ENCODE measurements at regions not wholly inside any gene's neighbourhood (a gene's known extent, or its start where the extent isn't known, plus 50 kb on each side); places are given as distances from the start of the nearest gene placed in this dataset.

- Histone ChIP-seq H3K4me3 (ENCODE audit: low read depth in 1 of 2, low read length in 2 of 2) (no peak overlapping the region), H3K27ac (ENCODE audit: low read length) (no peak overlapping the region), H3K9me3 (ENCODE audit: control insufficient read depth in 1 of 2, low read length in 2 of 2) (peaks cover 0 to 9% of the 10 kb centered on the region in 2 donors), H3K36me3 (ENCODE audit: control insufficient read depth in 1 of 2, insufficient read depth in 2 of 2, low read length in 2 of 2) (no peaks in the 10 kb centered on the region), H3K4me1 (ENCODE audit: control insufficient read depth in 1 of 2, insufficient read depth in 2 of 2, low read length in 2 of 2) (no peaks in the 10 kb centered on the region), H3K27me3 (ENCODE audit: low read depth, low read length) (no peaks in the 10 kb centered on the region)
These were observed 344.6 kb upstream of the AJAP1 start for GRCh38 chr1:4309676-4310320.

DNA sequence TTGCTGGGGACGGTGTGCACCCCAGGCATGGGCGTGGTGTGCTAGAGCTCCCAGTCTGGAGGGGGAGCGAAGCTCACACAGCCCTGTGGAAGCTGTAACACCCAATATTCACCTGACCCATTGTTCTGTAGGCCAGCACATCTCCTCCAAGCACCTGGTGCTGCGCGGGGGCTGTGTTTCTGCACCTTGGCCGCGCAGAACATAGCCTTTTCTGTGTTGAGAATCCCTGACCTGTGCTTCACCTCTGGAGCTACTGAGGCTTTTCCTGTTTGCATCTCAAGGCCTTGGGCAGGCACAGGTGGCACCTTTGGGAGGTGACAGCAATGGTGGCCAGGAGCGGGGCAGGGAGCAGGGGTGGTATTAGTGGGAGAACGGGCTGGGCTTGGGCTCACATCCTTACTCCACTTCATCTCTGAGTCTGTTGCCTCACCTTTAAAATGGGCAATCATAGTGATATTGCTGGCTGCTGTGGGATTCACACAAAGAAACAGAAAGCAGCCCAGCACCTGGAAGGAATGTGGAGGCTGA is 343.9 kb upstream of the AJAP1 start:
- H3K36me3 ChIP-seq (ENCODE audit: control insufficient read depth in 1 of 2, insufficient read depth in 2 of 2, low read length in 2 of 2) = no peaks in the 10 kb centered on the region
- H3K4me1 ChIP-seq (ENCODE audit: control insufficient read depth in 1 of 2, insufficient read depth in 2 of 2, low read length in 2 of 2) = no peaks in the 10 kb centered on the region
- H3K4me3 ChIP-seq (ENCODE audit: low read depth in 1 of 2, low read length in 2 of 2) = no peak overlapping the region
- H3K27me3 ChIP-seq (ENCODE audit: low read depth, low read length) = no peaks in the 10 kb centered on the region
- H3K9me3 ChIP-seq (ENCODE audit: control insufficient read depth in 1 of 2, low read length in 2 of 2) = peaks cover 0 to 11% of the 10 kb centered on the region in 2 donors
- no peak overlapping the region for H3K27ac ChIP-seq (ENCODE audit: low read length)

- H3K27me3 ChIP-seq (ENCODE audit: low read depth, low read length) = no peaks in the 10 kb centered on the region
- no peaks in the 10 kb centered on the region for H3K36me3 ChIP-seq (ENCODE audit: control insufficient read depth in 1 of 2, insufficient read depth in 2 of 2, low read length in 2 of 2)
- no peaks in the 10 kb centered on the region for H3K4me1 ChIP-seq (ENCODE audit: control insufficient read depth in 1 of 2, insufficient read depth in 2 of 2, low read length in 2 of 2)
- H3K27ac ChIP-seq (ENCODE audit: low read length) = no peak overlapping the region
- peaks cover 0 to 11% of the 10 kb centered on the region in 2 donors for H3K9me3 ChIP-seq (ENCODE audit: control insufficient read depth in 1 of 2, low read length in 2 of 2)
- H3K4me3 ChIP-seq (ENCODE audit: low read depth in 1 of 2, low read length in 2 of 2) = no peak overlapping the region
These were observed 342.4 kb upstream of the AJAP1 start for GRCh38 chr1:4312024-4312423.

DNA sequence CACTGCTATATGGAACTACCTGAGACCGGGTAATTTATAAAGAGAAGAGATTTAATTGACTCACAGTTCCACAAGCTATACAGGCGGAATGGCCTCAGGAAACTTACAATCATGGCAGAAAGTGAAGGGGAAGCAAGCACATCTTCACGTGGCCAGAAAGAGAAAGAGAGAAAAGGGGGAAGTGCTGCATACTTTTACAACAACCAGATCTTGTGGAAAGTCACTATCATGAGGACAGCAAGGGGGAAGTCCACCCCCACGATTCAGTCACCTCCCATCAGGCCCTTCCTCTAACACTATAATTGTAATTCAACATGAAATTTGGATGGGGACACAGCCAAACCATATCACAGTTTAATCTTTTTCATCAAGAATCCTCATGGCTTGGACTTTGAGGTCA is 339.2 kb upstream of the AJAP1 start:
- H3K4me3 ChIP-seq (ENCODE audit: low read depth in 1 of 2, low read length in 2 of 2) = no peak overlapping the region
- H3K36me3 ChIP-seq (ENCODE audit: control insufficient read depth in 1 of 2, insufficient read depth in 2 of 2, low read length in 2 of 2) = no peaks in the 10 kb centered on the region
- peaks cover 0 to 11% of the 10 kb centered on the region in 2 donors for H3K9me3 ChIP-seq (ENCODE audit: control insufficient read depth in 1 of 2, low read length in 2 of 2)
- no peaks in the 10 kb centered on the region for H3K4me1 ChIP-seq (ENCODE audit: control insufficient read depth in 1 of 2, insufficient read depth in 2 of 2, low read length in 2 of 2)
- H3K27me3 ChIP-seq (ENCODE audit: low read depth, low read length) = no peaks in the 10 kb centered on the region
- no peak overlapping the region for H3K27ac ChIP-seq (ENCODE audit: low read length)

GRCh38 chr1:4317207-4317606 is 337.2 kb upstream of the AJAP1 start:
- Histone ChIP-seq H3K27ac (ENCODE audit: low read length) (no peak overlapping the region), H3K4me3 (ENCODE audit: low read depth in 1 of 2, low read length in 2 of 2) (no peak overlapping the region), H3K27me3 (ENCODE audit: low read depth, low read length) (no peaks in the 10 kb centered on the region), H3K9me3 (ENCODE audit: control insufficient read depth in 1 of 2, low read length in 2 of 2) (peaks cover 0 to 11% of the 10 kb centered on the region in 2 donors), H3K36me3 (ENCODE audit: control insufficient read depth in 1 of 2, insufficient read depth in 2 of 2, low read length in 2 of 2) (no peaks in the 10 kb centered on the region), H3K4me1 (ENCODE audit: control insufficient read depth in 1 of 2, insufficient read depth in 2 of 2, low read length in 2 of 2) (no peaks in the 10 kb centered on the region)

- no peaks in the 10 kb centered on the region for H3K27me3 ChIP-seq (ENCODE audit: low read depth, low read length)
- H3K27ac ChIP-seq (ENCODE audit: low read length) = no peak overlapping the region
- H3K36me3 ChIP-seq (ENCODE audit: control insufficient read depth in 1 of 2, insufficient read depth in 2 of 2, low read length in 2 of 2) = no peaks in the 10 kb centered on the region
- peaks cover 0 to 11% of the 10 kb centered on the region in 2 donors for H3K9me3 ChIP-seq (ENCODE audit: control insufficient read depth in 1 of 2, low read length in 2 of 2)
- no peaks in the 10 kb centered on the region for H3K4me1 ChIP-seq (ENCODE audit: control insufficient read depth in 1 of 2, insufficient read depth in 2 of 2, low read length in 2 of 2)
- no peak overlapping the region for H3K4me3 ChIP-seq (ENCODE audit: low read depth in 1 of 2, low read length in 2 of 2)
These were observed 335.7 kb upstream of the AJAP1 start for GRCh38 chr1:4318720-4319119.

GRCh38 chr1:4319496-4319895 is 334.9 kb upstream of the AJAP1 start:
- no peaks in the 10 kb centered on the region for H3K27me3 ChIP-seq (ENCODE audit: low read depth, low read length)
- no peaks in the 10 kb centered on the region for H3K4me1 ChIP-seq (ENCODE audit: control insufficient read depth in 1 of 2, insufficient read depth in 2 of 2, low read length in 2 of 2)
- no peak overlapping the region for H3K27ac ChIP-seq (ENCODE audit: low read length)
- no peak overlapping the region for H3K4me3 ChIP-seq (ENCODE audit: low read depth in 1 of 2, low read length in 2 of 2)
- peaks cover 0 to 3% of the 10 kb centered on the region in 2 donors for H3K9me3 ChIP-seq (ENCODE audit: control insufficient read depth in 1 of 2, low read length in 2 of 2)
- H3K36me3 ChIP-seq (ENCODE audit: control insufficient read depth in 1 of 2, insufficient read depth in 2 of 2, low read length in 2 of 2) = no peaks in the 10 kb centered on the region

- H3K36me3 ChIP-seq (ENCODE audit: control insufficient read depth in 1 of 2, insufficient read depth in 2 of 2, low read length in 2 of 2) = no peaks in the 10 kb centered on the region
- H3K9me3 ChIP-seq (ENCODE audit: control insufficient read depth in 1 of 2, low read length in 2 of 2) = no peaks in the 10 kb centered on the region
- H3K4me3 ChIP-seq (ENCODE audit: low read depth in 1 of 2, low read length in 2 of 2) = no peak overlapping the region
- no peak overlapping the region for H3K27ac ChIP-seq (ENCODE audit: low read length)
- H3K4me1 ChIP-seq (ENCODE audit: control insufficient read depth in 1 of 2, insufficient read depth in 2 of 2, low read length in 2 of 2) = no peaks in the 10 kb centered on the region
- no peaks in the 10 kb centered on the region for H3K27me3 ChIP-seq (ENCODE audit: low read depth, low read length)
These were observed 331.5 kb upstream of the AJAP1 start for GRCh38 chr1:4322881-4323280.

DNA sequence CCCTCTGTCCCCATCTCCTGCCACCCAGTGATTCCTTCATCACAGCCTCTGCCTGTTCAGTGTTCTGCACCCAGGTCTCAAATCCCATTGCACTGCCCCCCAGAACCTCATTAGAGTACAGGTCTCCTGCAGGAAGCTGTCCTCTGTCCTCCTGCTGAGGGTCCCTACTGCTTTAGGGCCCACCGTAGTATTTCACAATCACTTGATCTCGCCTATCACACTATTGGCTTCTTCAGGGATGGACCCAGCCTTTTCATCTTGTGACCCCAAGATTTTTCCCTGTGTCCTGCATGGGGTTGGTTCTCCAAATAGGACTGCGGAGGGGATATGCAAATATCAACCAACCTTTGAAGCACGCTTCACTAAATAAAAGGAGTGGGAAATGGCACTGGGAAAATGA is 331.1 kb upstream of the AJAP1 start:
- Histone ChIP-seq H3K27ac (ENCODE audit: low read length) (no peak overlapping the region), H3K36me3 (ENCODE audit: control insufficient read depth in 1 of 2, insufficient read depth in 2 of 2, low read length in 2 of 2) (no peaks in the 10 kb centered on the region), H3K4me1 (ENCODE audit: control insufficient read depth in 1 of 2, insufficient read depth in 2 of 2, low read length in 2 of 2) (no peaks in the 10 kb centered on the region), H3K27me3 (ENCODE audit: low read depth, low read length) (no peaks in the 10 kb centered on the region), H3K4me3 (ENCODE audit: low read depth in 1 of 2, low read length in 2 of 2) (no peak overlapping the region), H3K9me3 (ENCODE audit: control insufficient read depth in 1 of 2, low read length in 2 of 2) (no peaks in the 10 kb centered on the region)

- Histone ChIP-seq H3K27me3 (ENCODE audit: low read depth, low read length) (no peaks in the 10 kb centered on the region), H3K4me3 (ENCODE audit: low read depth in 1 of 2, low read length in 2 of 2) (no peak overlapping the region), H3K4me1 (ENCODE audit: control insufficient read depth in 1 of 2, insufficient read depth in 2 of 2, low read length in 2 of 2) (no peaks in the 10 kb centered on the region), H3K36me3 (ENCODE audit: control insufficient read depth in 1 of 2, insufficient read depth in 2 of 2, low read length in 2 of 2) (no peaks in the 10 kb centered on the region), H3K9me3 (ENCODE audit: control insufficient read depth in 1 of 2, low read length in 2 of 2) (no peaks in the 10 kb centered on the region), H3K27ac (ENCODE audit: low read length) (no peak overlapping the region)
These were observed 329.9 kb upstream of the AJAP1 start for GRCh38 chr1:4324525-4324924.

- Histone ChIP-seq H3K27me3 (ENCODE audit: low read depth, low read length) (no peaks in the 10 kb centered on the region), H3K4me3 (ENCODE audit: low read depth in 1 of 2, low read length in 2 of 2) (no peak overlapping the region), H3K36me3 (ENCODE audit: control insufficient read depth in 1 of 2, insufficient read depth in 2 of 2, low read length in 2 of 2) (no peaks in the 10 kb centered on the region), H3K4me1 (ENCODE audit: control insufficient read depth in 1 of 2, insufficient read depth in 2 of 2, low read length in 2 of 2) (no peaks in the 10 kb centered on the region), H3K9me3 (ENCODE audit: control insufficient read depth in 1 of 2, low read length in 2 of 2) (no peaks in the 10 kb centered on the region), H3K27ac (ENCODE audit: low read length) (no peak overlapping the region)
These were observed 327.3 kb upstream of the AJAP1 start for GRCh38 chr1:4327142-4327541.

Measured in muscle layer of duodenum (tissue), 2 donors.